GM20431 (cell line): ENCODE measurements at regions not wholly inside any gene's neighbourhood (a gene's known extent, or its start where the extent isn't known, plus 50 kb on each side); places are given as distances from the start of the nearest gene placed in this dataset.
"Not testable (repeated sequence)": the region's sequence is repeated elsewhere in the genome, so short reads cannot be mapped to it uniquely, and the experiment has no call there.

Source experiments
- in situ Hi-C: fragments of 300-500 bp; cut with MseI, MboI; formaldehyde crosslinking; loops from one replicate; pipeline ENCODE4 v1.15.0; 2020; ENCODE audit warnings: low sequenced_read_pairs; ENCODE audit not compliant: unreplicated experiment

DNA sequence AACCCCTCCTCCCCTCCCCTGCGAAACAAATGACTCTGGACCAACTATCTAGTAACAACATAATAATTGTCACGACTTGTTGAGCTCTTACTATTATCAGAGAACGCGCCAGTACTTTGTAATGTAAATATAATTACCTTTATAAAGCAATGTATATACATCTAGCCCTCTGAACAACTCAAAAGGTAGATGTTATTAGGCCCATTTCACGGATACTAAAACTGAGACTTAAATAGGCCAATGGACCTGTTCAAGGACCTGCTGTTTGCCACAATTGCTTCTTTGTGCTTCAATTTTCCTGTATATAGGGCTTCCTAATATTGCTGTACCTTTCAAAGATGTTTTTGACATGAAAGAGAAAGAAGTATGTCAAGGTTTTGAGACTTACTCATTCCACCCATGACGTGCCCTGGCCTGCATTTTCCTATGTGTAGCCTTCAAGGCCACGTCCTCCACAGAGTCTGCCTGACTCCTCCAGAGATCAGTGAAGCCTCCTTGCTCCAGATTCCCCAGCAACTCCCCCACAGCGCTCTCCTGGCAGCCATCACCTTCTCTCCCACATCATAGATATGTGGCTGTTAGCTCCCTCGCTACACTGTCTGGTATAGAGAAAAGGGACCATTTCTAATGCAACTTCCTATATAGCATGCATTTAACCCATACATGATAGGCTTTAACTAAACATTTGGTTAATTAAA is 156.6 kb downstream of the SKIDA1 start:
- in situ Hi-C loops = no loop called here

DNA sequence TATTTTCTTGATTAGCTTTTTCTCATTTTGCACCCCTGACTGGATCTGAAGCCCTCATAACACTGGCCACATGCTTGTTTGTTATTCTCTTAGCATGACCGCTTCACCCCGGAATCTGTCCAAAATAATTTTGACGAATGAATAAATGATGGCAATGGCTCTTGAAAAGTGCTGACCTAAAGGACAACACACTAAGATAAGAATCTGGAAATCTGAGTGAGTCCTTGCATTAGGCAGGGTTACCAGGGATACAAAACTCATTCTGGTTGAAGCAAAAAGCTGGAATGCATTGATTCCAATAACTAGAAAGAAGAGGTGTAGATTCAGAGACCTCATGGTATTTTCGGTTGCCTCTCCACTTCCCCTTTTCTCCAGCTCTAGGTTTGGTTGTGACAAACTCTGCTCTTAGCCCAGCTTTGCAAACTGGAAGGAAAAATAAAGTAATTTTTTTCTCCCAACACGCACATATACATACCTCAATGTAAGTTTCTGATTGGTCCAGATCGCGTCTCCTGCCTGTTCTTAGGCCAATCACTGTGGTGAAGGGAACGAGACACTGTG is 157.4 kb downstream of the SKIDA1 start:
- in situ Hi-C loops = no loop called here

DNA sequence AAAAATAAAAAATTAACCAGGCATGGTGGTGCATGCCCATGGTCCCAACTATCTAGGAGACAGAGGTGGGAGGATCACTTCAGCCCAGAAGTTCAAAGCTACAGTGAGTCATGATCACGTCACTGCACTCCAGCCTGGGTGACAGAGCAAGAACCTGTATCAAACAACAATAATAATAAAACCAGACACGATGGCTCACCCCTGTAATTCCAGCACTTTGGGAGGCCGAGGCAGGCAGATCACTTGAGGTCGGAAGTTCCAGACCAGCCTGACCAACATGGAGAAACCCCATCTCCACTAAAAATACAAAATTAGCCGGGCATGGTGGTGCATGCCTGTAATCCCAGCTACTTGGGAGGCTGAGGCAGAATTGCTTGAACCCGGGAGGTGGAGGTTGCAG is 159.4 kb downstream of the SKIDA1 start:
- in situ Hi-C loops = not testable (repeated sequence)

DNA sequence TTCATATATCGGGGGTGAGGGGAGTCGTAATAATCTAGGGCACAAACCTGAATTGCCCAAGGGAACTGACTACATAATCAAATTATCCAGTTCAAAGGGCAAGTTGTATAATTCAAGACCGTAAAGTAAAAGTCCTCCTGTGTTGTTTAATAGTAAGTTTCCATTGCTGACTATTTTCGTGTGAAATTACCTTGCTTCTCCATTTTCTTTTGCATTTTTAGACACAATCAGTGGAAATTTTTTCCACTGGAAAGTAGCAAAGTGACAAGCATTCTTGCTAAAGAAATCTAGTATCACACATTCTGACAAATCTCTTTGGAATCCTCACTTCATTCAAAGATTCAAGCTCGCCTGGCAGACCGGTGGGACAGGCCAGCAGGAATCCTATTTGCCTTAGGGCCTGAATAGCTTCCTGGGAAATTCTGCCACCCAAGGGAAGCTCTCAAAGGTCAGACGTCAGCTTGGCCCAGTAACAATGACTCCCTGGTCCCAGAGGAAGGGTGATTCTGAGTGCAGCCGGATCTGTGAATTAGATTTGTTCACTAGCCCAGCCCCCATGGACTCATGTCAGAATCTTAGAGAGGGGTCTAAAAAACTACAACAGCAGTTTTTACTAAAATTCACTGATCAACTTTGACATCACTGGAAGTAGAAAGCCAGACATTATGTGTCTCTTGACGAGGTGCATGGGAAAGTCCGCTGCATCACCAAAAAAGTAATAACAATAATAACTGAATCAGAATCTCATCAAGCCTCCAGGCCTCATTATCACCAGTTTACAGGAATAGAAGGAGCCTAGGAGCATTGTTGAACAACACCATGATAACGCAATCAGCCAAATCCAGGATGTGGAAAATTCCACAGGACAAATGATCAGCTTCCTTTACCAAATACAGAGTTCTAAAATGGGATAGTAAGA is 161.0 kb downstream of the SKIDA1 start:
- in situ Hi-C loops = no loop called here

DNA sequence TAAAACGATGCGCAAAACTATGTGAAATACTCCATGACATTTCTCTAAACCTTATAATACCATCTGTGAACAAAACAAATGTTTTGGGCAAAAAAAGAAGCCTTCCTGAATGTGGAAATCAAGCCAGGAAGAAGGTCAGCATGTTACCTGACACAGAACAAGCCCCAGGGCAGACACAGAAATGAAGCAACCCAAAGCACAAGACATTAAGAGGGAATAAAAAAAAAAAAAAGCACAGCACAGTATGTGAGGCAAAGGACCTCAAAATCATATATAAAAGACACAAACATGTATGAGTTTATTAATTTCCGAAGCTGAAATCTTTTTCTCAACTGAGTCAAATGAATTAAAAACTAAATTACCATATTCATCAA is 161.8 kb downstream of the SKIDA1 start:
- in situ Hi-C loops = no loop called here

DNA sequence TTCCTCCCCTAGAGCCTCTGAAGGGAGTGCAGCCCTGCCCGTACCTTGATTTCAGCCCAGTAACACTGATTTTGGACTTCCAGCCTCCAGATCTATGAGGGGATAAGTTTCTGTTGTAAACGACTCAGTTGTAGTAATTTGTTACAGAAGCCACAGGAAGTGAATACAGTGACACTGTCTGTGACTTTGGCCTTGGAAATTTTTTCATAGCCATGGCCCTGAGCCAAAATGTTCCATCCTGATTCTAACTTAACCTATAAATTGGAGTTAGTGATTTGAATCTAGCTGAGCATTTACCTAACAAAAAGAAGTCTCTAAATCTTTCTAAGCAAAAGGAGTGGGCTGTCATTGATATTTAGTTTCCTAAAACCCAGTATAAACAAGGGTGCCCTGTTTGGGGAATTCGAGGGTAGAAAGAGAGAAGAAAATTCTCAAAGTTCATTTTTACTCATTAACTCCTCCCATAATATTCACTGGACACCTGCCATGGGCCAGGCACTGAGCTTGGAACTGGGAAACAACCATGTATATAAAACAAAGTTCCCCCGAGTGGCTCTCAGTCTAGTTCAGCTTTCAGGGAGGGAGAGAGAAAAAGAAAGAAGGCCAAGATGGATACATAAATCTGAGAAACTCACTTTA is 162.3 kb downstream of the SKIDA1 start:
- in situ Hi-C loops = no loop called here

DNA sequence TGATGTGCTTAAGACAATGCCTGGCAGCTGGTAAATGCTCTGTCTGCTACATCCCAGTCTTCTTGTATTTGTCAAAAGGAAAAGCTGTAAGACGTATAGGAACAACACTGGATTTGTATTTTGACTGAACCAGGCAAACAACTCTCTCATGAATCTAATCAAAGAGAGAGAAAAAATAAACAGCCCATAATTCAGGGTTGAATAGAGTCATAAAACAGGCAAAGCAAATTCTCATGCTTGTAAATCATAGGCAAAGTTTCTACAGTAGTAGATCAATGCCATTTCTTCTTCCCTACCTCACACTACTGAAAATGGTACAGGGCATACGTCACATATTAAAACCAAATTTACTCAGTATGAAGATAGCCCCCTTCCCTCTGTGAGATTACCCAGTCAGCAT is 166.3 kb downstream of the SKIDA1 start:
- in situ Hi-C loops = no loop called here

DNA sequence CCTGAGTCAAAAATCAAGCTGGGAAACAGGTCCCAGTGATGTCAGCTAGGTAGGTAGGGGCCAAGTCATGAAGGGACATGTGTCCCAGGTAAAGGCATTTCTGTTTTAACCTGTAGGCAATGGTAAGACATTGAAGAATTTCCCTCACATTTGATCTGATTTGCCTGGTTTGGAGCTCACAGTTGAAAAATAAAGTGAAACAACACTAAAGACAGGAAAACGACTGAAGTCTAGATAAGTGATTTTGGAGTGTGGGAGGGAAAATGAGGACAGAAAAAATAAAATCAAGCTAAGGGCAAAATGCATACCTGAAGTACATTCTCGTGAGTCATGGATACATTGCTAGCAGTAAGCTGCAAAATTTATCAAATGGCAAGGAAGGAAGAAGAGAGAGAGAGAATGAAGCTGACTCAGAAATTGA is 169.9 kb downstream of the SKIDA1 start:
- in situ Hi-C loops = no loop called here

DNA sequence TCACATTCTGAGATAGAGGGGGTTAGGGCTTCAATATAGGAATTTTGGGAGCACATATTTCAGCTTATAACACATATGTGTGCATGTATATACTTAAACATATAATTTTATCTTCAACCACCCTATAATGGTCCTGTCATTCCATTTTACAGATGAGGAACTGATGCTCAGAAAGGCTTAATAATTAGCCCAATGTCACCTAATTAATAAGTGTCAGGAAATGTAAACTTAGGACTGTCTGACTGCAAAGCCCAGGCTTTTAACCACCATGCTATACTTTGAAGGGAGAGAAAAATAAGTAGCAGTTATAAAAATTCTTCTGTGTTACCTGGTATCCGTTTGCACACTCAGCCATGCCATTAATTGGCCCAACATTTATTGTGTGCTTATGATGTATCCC is 172.6 kb downstream of the SKIDA1 start:
- in situ Hi-C loops = no loop called here

DNA sequence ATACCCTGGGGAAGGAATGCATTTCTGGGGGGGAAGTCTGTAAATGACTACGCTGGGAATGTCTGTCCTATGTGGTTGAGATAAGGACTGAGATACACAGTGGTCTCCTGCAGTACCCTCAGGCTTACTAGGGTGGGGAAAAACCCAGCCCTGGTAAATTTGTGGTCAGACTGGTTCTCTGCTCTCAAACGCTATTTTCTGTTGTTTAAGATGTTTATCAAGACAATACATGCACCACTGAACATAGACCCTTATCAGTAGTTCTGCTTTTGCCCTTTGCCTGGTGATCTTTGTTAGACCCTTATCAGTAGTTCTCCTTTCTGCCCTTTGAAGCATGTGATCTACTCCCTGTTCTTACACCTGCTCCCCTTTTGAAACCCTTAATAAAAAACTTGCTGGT is 173.9 kb downstream of the SKIDA1 start:
- in situ Hi-C loops = not testable (repeated sequence)

DNA sequence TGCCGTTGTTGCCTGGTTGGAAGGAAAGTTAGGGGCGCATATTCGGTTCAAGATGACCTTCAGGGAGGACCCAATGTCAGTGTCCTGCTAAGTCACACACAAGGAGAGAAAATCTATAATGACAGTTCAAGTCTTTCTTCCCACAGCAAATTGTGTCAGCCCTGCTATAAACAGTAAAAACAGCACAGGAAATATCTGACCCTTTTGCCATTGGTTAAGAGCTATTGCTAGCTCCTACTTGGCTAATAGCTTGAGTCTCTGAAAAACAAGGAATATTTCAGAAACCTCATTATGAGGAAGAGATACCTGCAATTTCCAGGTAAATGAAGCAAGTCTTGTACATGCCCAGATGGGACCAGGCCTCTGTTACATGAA is 175.6 kb downstream of the SKIDA1 start:
- in situ Hi-C loops = no loop called here

DNA sequence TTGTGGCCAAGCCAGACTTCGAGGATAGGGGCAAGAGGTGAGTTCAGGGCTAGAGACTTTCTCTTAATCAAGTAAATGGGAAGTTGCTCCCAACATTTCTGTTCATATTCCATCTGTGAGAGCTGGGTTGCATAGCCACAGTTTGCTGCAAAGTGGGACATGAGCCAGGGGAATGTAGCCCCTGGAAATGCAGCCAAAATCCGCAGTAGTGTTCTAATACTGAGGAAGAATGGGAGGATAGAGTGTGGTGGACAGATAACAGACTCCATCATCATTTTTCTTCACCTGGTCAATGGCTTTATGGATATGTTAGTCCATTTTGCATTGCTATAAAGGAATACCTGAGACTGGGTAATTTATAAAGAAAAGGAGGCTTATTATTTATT is 177.7 kb downstream of the SKIDA1 start:
- in situ Hi-C loops = no loop called here

DNA sequence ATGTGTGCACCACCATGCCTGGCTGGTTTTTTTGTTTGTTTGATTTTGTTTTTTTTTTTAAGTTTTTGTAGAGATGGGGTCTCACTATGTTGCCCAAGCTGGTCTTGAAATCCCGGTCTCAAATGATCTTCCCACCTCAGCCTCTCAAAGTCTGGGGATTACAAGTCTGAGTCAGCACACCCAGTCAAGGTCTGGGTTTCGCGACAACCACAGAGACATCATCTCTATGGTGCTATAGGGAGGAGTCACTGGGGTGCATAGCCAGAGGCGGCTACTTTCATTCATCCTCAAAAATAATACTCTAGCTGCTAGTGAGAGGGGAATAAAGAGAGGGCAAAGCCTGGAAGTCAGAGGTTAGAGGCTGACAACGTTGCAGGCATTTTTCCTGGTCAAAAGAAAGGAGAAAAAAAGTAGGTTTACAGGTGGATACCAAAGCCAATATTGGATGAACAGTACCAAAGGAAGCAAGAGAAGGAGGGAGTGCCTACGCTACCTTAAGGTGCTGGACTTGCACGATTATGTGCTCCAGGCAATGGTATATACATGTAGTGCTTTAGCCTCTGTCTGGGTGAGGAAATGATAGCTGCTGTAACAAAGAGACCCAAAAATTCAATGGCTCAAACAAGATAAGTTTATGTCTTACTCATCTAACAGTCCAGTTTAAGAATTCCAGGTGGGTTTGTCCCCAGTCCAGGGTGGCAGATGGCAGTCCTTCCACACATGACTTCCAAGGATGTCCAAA is 178.3 kb downstream of the SKIDA1 start:
- in situ Hi-C loops = no loop called here

DNA sequence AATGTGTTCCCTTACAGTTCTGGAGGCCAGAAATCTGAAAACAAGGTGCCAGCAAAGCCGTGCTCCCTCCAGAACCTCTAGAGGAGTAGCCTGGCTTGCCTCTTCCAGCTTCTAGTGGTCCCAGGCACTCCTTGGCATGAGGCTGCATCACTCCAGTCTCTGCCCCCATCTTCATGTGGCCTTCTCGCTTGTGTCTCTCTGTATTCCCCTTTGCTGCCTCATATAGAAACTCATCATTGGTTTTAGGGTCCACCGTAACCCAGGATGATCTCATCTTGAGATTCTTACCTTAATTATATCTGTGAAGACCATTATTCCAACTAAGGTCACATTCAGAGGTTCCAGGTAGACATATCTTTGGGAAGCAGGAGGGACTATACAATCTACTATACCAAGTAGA is 182.4 kb downstream of the SKIDA1 start:
- in situ Hi-C loops = no loop called here

DNA sequence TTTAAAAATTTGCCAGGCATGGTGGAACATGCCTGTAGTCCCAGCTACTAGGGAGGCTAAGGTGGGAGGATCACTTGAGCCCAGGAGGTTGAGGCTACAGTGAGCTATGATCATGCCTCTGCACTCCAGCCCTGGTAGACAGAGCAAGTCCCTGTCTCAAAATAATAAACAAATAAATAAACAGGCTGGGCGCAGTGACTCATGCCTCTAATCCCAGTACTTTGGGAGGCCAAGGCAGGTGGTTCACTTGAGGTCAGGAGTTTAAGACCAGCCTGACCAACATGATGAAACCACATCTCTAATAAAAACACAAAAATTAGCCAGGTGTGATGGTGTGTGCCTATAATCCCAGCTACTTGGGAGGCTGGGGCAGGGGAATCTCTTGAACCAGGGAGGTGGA is 183.0 kb downstream of the SKIDA1 start:
- in situ Hi-C loops = not testable (repeated sequence)

DNA sequence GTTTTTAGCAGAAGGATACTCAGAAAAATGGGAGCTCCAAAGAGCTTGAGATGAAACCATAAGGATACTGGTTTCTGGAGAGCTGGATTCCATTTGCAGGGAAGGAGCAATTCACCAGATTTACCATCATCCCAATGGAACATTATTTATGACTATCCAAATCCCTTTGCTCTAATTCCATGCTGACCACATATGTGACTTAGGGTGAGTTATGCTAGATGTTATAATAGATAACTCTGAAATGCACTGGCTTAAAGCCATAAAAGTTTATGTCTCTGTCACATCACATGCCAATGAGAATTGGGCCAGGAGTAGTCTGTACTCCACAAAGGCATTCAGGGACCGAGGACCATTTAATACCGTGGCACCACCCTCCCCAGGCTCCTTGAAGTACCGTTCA is 185.2 kb downstream of the SKIDA1 start:
- in situ Hi-C loops = no loop called here

DNA sequence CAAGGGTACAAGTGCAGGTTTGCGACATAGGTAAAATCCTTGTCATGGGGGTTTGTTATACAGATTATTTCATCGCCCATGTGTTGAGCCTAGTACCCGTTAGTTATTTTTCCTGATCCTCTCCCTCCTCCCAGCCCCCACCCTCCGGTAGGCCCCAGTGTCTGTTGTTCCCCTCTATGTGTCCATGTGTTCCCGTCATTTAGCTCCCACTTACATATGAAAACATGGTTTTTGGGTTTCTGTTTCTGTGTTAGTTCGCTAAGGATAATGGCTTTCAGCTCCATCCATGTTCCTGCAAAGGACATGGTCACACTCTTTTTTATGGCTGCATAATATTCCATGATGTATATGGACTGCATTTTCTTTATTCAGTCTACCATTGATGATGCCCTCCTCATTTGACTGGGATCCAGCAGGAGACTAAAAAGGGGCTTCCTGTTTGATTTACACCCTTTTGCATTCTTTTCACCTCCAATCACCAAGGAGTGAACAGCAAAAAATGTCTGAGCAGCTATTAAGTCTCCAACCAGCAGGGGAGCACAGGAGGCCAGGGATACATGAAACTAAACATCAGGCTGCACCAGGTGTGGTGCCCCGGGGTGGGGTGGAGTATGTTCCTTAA is 188.2 kb downstream of the SKIDA1 start:
- in situ Hi-C loops = no loop called here

DNA sequence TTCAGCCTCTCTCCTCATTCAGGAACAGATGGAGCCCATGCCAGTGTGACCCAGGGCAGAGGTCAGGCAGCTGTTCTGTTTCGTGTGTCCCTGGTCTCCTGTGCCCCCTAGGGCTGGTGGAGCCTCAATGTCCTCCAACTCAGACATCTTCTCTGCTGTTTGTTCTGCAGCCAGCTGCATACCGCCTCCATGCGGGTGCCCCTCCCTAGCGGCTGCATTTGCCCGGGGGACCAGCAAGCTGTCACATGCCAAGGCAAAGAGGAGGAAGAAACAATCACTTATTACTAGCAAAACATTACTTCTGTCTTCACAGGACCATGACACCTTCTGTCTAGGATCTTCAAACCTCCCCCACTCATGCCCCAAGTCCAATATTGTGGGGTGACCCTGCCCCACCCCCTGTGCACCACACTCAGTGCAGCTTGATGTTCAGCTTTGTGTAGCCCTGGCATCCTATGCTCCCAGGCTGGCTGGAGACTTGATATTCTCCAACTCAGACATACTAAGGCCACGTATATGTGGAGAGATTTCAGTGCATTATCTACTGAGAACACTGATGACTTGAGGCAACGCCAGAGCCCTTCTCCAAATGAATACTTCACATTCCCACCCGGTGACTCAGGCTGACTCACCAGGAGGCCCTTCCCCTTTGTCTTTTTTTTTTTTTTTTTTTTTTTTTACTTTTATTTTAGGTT is 188.9 kb downstream of the SKIDA1 start:
- in situ Hi-C loops = no loop called here
